OCI-LY7 (cell line): ENCODE measurements at regions not wholly inside any gene's neighbourhood (a gene's known extent, or its start where the extent isn't known, plus 50 kb on each side); places are given as distances from the start of the nearest gene placed in this dataset.

Source experiments
- EZH2phosphoT487 ChIP-seq: fragments of 200-600 bp; sonication (generic); IDR thresholded peaks from 2 replicates; pipeline ENCODE4 v1.6.1; 2018; ENCODE audit warnings: low read depth, borderline replicate concordance, mild to moderate bottlenecking, mixed run types, antibody characterized with exemption, low read length, moderate library complexity, mixed read lengths
- TF ChIP-seq, protein P1 (sequence below): fragments of 200-600 bp; sonication (generic); conservative IDR thresholded peaks from 2 replicates; pipeline ENCODE4 v1.5.1; 2014; ENCODE audit warnings: mild to moderate bottlenecking, antibody characterized with exemption, low read length, moderate library complexity, mixed read lengths

DNA sequence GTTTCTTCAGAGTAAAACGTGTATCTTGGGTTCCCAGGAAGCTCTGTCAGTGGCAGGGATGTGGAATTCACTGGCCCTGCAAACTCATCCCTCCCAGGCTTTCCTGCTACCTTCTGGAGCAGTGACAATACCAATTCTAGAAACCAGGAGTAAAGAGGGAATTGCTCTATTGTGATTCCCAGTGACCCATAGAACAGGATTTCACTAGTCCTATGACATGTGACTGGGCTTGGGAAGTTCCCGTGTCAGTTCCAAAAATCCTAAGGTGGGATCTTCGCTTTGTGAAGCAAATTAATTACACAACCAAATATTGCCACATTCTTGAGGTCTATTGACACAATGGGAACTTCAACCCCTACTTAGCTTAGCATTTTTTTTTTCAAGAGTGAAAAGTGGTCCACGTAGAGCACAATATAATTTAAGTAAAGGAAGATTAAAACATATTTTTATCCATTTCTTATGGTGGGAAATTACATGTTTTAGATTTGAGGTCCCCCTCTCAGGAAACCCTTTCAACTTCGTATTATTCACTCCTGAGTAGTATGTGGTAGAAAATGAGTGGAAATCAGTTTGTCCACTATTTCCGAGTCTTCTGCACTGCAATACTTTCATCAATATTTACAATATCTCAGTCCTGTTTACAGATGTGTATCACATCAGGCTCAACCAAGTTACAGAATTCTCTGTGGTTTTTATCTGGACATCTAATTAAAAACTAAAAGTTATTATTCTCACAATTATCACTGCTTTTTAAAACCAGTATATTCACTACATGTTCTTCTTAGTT is 88.9 kb upstream of the SOX5 start:
- TF ChIP-seq, protein P1, sequence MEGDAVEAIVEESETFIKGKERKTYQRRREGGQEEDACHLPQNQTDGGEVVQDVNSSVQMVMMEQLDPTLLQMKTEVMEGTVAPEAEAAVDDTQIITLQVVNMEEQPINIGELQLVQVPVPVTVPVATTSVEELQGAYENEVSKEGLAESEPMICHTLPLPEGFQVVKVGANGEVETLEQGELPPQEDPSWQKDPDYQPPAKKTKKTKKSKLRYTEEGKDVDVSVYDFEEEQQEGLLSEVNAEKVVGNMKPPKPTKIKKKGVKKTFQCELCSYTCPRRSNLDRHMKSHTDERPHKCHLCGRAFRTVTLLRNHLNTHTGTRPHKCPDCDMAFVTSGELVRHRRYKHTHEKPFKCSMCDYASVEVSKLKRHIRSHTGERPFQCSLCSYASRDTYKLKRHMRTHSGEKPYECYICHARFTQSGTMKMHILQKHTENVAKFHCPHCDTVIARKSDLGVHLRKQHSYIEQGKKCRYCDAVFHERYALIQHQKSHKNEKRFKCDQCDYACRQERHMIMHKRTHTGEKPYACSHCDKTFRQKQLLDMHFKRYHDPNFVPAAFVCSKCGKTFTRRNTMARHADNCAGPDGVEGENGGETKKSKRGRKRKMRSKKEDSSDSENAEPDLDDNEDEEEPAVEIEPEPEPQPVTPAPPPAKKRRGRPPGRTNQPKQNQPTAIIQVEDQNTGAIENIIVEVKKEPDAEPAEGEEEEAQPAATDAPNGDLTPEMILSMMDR = no peak
- no peak for TF ChIP-seq EZH2phosphoT487
